Mesodermal cell (in vitro differentiated cells): ENCODE measurements at regions not wholly inside any gene's neighbourhood (a gene's known extent, or its start where the extent isn't known, plus 50 kb on each side); places are given as distances from the start of the nearest gene placed in this dataset.

ENCODE experiments used
- H3K27ac ChIP-seq: 2 replicates; pipeline ENCODE4 v1.7.0; 2013; ENCODE audit warnings: mild to moderate bottlenecking, low read depth, low read length, moderate library complexity; ENCODE audit not compliant: severe bottlenecking
- H3K36me3 ChIP-seq: 2 replicates; pipeline ENCODE4 v1.7.1; 2013; ENCODE audit warnings: mild to moderate bottlenecking, low read length, moderate library complexity; ENCODE audit not compliant: control insufficient read depth, insufficient read depth
- H3K4me1 ChIP-seq: one replicate; pipeline ENCODE4 v1.7.1; 2013; ENCODE audit warnings: mild to moderate bottlenecking, low read length; ENCODE audit not compliant: insufficient read depth, control insufficient read depth, poor library complexity, severe bottlenecking
- H3K4me3 ChIP-seq: 2 replicates; pipeline ENCODE4 v1.7.0; 2013; ENCODE audit warnings: low read length, control low read depth, mild to moderate bottlenecking; ENCODE audit not compliant: insufficient read depth, poor library complexity, severe bottlenecking; ENCODE audit errors: extremely low read depth
- H3K9me3 ChIP-seq: 2 replicates; pipeline ENCODE4 v1.7.1; 2013; ENCODE audit warnings: mild to moderate bottlenecking, low read length, moderate library complexity; ENCODE audit not compliant: control insufficient read depth
- WGBS, 2 experiments: methylation state at CpG; one replicate each; pipeline ENCODE4 v1.1.5; 2013; ENCODE audit warnings: missing lambda C conversion rate in 2 of 2; ENCODE audit not compliant: insufficient coverage in 2 of 2; 5-methylcytosine and 5-hydroxymethylcytosine counted together

GRCh38 chr19:31825134-31826094 is 476.2 kb upstream of the TSHZ3 start:
- H3K4me1 ChIP-seq, result peaks cover 5% of the 10 kb centered on the region
- no peak overlapping the region for H3K27ac ChIP-seq
- 84 to 86% methylated on average over 5 to 6 of the region's 7 CpGs for WGBS, 2 experiments
- no peak overlapping the region for H3K4me3 ChIP-seq
- H3K36me3 ChIP-seq, result no peaks in the 10 kb centered on the region
- no peaks in the 10 kb centered on the region for H3K9me3 ChIP-seq

- Histone ChIP-seq H3K36me3 (no peaks in the 10 kb centered on the region), H3K4me1 (peaks cover 5% of the 10 kb centered on the region), H3K27ac (no peak overlapping the region), H3K4me3 (no peak overlapping the region), H3K9me3 (no peaks in the 10 kb centered on the region)
- 86% methylated on average over 1 of the region's 4 CpGs; no CpG with 5 or more reads in 1 of the 2 experiments for WGBS, 2 experiments
Observed at GRCh38 chr19:31826325-31826724, 477.1 kb upstream of the TSHZ3 start.

GRCh38 chr19:31831421-31832175 is 482.4 kb upstream of the TSHZ3 start:
- WGBS, 2 experiments, result 87 to 95% methylated on average over 4 to 7 of the region's 8 CpGs
- peaks cover 5% of the 10 kb centered on the region for H3K4me1 ChIP-seq
- H3K4me3 ChIP-seq, result no peak overlapping the region
- H3K9me3 ChIP-seq, result peaks cover 15% of the 10 kb centered on the region
- no peak overlapping the region for H3K27ac ChIP-seq
- no peaks in the 10 kb centered on the region for H3K36me3 ChIP-seq

- Histone ChIP-seq H3K4me1 (peaks cover 5% of the 10 kb centered on the region), H3K9me3 (peaks cover 15% of the 10 kb centered on the region), H3K4me3 (no peak overlapping the region), H3K36me3 (no peaks in the 10 kb centered on the region), H3K27ac (no peak overlapping the region)
- WGBS, 2 experiments, result 86 to 93% methylated on average over 5 of the region's 5 CpGs
Observed at GRCh38 chr19:31832176-31832548, 482.9 kb upstream of the TSHZ3 start.

- Histone ChIP-seq H3K36me3 (no peaks in the 10 kb centered on the region), H3K27ac (no peak overlapping the region), H3K4me1 (no peaks in the 10 kb centered on the region), H3K9me3 (peaks cover 15% of the 10 kb centered on the region), H3K4me3 (no peak overlapping the region)
Observed at GRCh38 chr19:31834070-31834469, 484.8 kb upstream of the TSHZ3 start.

- Histone ChIP-seq H3K27ac (no peak overlapping the region), H3K4me1 (no peaks in the 10 kb centered on the region), H3K9me3 (peaks cover 18% of the 10 kb centered on the region), H3K4me3 (no peak overlapping the region), H3K36me3 (no peaks in the 10 kb centered on the region)
- WGBS, 2 experiments, result 77 to 85% methylated on average over 7 to 10 of the region's 11 CpGs
Observed at GRCh38 chr19:31838163-31838815, 489.1 kb upstream of the TSHZ3 start.

- no peak overlapping the region for H3K4me3 ChIP-seq
- H3K27ac ChIP-seq, result no peak overlapping the region
- H3K4me1 ChIP-seq, result no peaks in the 10 kb centered on the region
- peaks cover 5% of the 10 kb centered on the region for H3K9me3 ChIP-seq
- H3K36me3 ChIP-seq, result no peaks in the 10 kb centered on the region
- 100% methylated on average over 2 of the region's 2 CpGs; no CpG with 5 or more reads in 1 of the 2 experiments for WGBS, 2 experiments
Observed at GRCh38 chr19:31840371-31840770, 491.1 kb upstream of the TSHZ3 start.

GRCh38 chr19:31841755-31842154 is 492.5 kb upstream of the TSHZ3 start:
- H3K36me3 ChIP-seq, result no peaks in the 10 kb centered on the region
- 80% methylated on average over 1 of the region's 1 CpG; no CpG with 5 or more reads in 1 of the 2 experiments for WGBS, 2 experiments
- peaks cover 3% of the 10 kb centered on the region for H3K9me3 ChIP-seq
- H3K4me3 ChIP-seq, result no peak overlapping the region
- H3K27ac ChIP-seq, result no peak overlapping the region
- H3K4me1 ChIP-seq, result no peaks in the 10 kb centered on the region

- H3K36me3 ChIP-seq, result no peaks in the 10 kb centered on the region
- H3K4me3 ChIP-seq, result no peak overlapping the region
- WGBS, 2 experiments, result no CpG with 5 or more reads among the region's 3 CpGs
- no peaks in the 10 kb centered on the region for H3K4me1 ChIP-seq
- no peak overlapping the region for H3K27ac ChIP-seq
- peaks cover 17% of the 10 kb centered on the region for H3K9me3 ChIP-seq
Observed at GRCh38 chr19:31863122-31863521, 482.3 kb upstream of the ZNF507 start.

- H3K4me3 ChIP-seq, result no peak overlapping the region
- no peaks in the 10 kb centered on the region for H3K9me3 ChIP-seq
- H3K36me3 ChIP-seq, result no peaks in the 10 kb centered on the region
- 78 to 87% methylated on average over 4 of the region's 4 CpGs for WGBS, 2 experiments
- no peak overlapping the region for H3K27ac ChIP-seq
- no peaks in the 10 kb centered on the region for H3K4me1 ChIP-seq
Observed at GRCh38 chr19:31874313-31874712, 471.1 kb upstream of the ZNF507 start.
